HG03432 (cell line): ENCODE measurements at regions not wholly inside any gene's neighbourhood (a gene's known extent, or its start where the extent isn't known, plus 50 kb on each side); places are given as distances from the start of the nearest gene placed in this dataset.
"Not testable (repeated sequence)": the region's sequence is repeated elsewhere in the genome, so short reads cannot be mapped to it uniquely, and the experiment has no call there.

Source experiments
- ATAC-seq: cut with Tn5 transposase; IDR thresholded peaks from one replicate; pipeline ENCODE4 v1.9.1; 2021; ENCODE audit warnings: mild to moderate bottlenecking, moderate library complexity; ENCODE audit not compliant: unreplicated experiment

GRCh38 chr2:35606394-35606793 lies 749.2 kb upstream of the CRIM1 start:
- no peak for ATAC-seq

GRCh38 chr2:35598310-35598709 lies 757.3 kb upstream of the CRIM1 start:
- ATAC-seq, result no peak

GRCh38 chr2:35591886-35592285 lies 763.7 kb upstream of the CRIM1 start:
- ATAC-seq, result no peak

GRCh38 chr2:35585972-35586371 lies 769.6 kb upstream of the CRIM1 start:
- no peak for ATAC-seq

GRCh38 chr2:35582637-35583036 lies 772.9 kb upstream of the CRIM1 start:
- ATAC-seq, result no peak

- ATAC-seq, result no peak
Measured at GRCh38 chr2:35580956-35581355, 774.6 kb upstream of the CRIM1 start.

GRCh38 chr2:35568574-35568973 lies 787.0 kb upstream of the CRIM1 start:
- not testable (repeated sequence) for ATAC-seq

- no peak for ATAC-seq
Measured at GRCh38 chr2:35562488-35562887, 793.1 kb upstream of the CRIM1 start.

GRCh38 chr2:35548171-35548570 lies 807.4 kb upstream of the CRIM1 start:
- no peak for ATAC-seq

GRCh38 chr2:35545301-35545700 lies 810.3 kb upstream of the CRIM1 start:
- no peak for ATAC-seq

GRCh38 chr2:35538796-35539195 lies 816.8 kb upstream of the CRIM1 start:
- no peak for ATAC-seq

- ATAC-seq, result no peak
Measured at GRCh38 chr2:35530615-35531135, 824.9 kb upstream of the CRIM1 start.

GRCh38 chr2:35526741-35527140 lies 828.8 kb upstream of the CRIM1 start:
- no peak for ATAC-seq

GRCh38 chr2:35522450-35522849 lies 833.1 kb upstream of the CRIM1 start:
- ATAC-seq, result no peak

GRCh38 chr2:35510636-35511035 lies 844.9 kb upstream of the CRIM1 start:
- ATAC-seq, result no peak

GRCh38 chr2:35508601-35509000 lies 847.0 kb upstream of the CRIM1 start:
- no peak for ATAC-seq

GRCh38 chr2:35504419-35504818 lies 851.2 kb upstream of the CRIM1 start:
- ATAC-seq, result no peak

GRCh38 chr2:35503738-35504199 lies 851.8 kb upstream of the CRIM1 start:
- no peak for ATAC-seq

- ATAC-seq, result no peak
Measured at GRCh38 chr2:35503311-35503710, 852.3 kb upstream of the CRIM1 start.

GRCh38 chr2:35501076-35501475 lies 854.5 kb upstream of the CRIM1 start:
- ATAC-seq, result no peak

GRCh38 chr2:35496022-35496421 lies 859.6 kb upstream of the CRIM1 start:
- no peak for ATAC-seq

GRCh38 chr2:35495182-35495581 lies 860.4 kb upstream of the CRIM1 start:
- ATAC-seq, result no peak

GRCh38 chr2:35478121-35478520 lies 877.5 kb upstream of the CRIM1 start:
- ATAC-seq, result not testable (repeated sequence)
